ENCODE measurements at regions not wholly inside any gene's neighbourhood (a gene's known extent, or its start where the extent isn't known, plus 50 kb on each side); places are given as distances from the start of the nearest gene placed in this dataset.

- DNase-seq (ENCODE audit: extremely low spot score) = no peak
- no peak for TF ChIP-seq HDGF (IDR thresholded peaks at IDR 0.05; ENCODE audit: borderline replicate concordance)
- TF ChIP-seq ZNF384 (IDR thresholded peaks at IDR 0.05) = no peak
- no peak for TF ChIP-seq TARDBP (IDR thresholded peaks at IDR 0.05)
- no peak for TF ChIP-seq SP1 (IDR thresholded peaks at IDR 0.05)
- no peak for TF ChIP-seq FOXM1 (IDR thresholded peaks at IDR 0.05; ENCODE audit: borderline replicate concordance)
- TF ChIP-seq FOXA1 (IDR thresholded peaks at IDR 0.05) = no peak
- no peak for TF ChIP-seq SUZ12 (IDR thresholded peaks at IDR 0.05)
- TF ChIP-seq ARNT (IDR thresholded peaks at IDR 0.05) = no peak
- no peak for TF ChIP-seq LEF1 (IDR thresholded peaks at IDR 0.05; ENCODE audit: borderline replicate concordance)
- TF ChIP-seq BHLHE40 (IDR thresholded peaks at IDR 0.05; ENCODE audit: borderline replicate concordance) = no peak
- TF ChIP-seq NFRKB (IDR thresholded peaks at IDR 0.05) = no peak
- no peak for TF ChIP-seq PKNOX1 (IDR thresholded peaks at IDR 0.05)
- POLR2A ChIA-PET = no interaction called here
- CTCF ChIA-PET = no interaction called here
Measured at GRCh38 chr14:62429683-62430082, 615.6 kb downstream of the KCNH5 start.

GRCh38 chr14:62431496-62431895 is 613.8 kb downstream of the KCNH5 start:
- ChIA-PET CTCF (interaction anchor here (0.6 kb wide), 1 partner anchor 110 kb away, joined by 3 read pairs; no protein-coding TSS in a partner anchor), POLR2A (no interaction called here)
- TF ChIP-seq ARNT (IDR thresholded peaks at IDR 0.05) (no peak), TARDBP (IDR thresholded peaks at IDR 0.05) (no peak), ZNF384 (IDR thresholded peaks at IDR 0.05) (no peak), BHLHE40 (IDR thresholded peaks at IDR 0.05; ENCODE audit: borderline replicate concordance) (no peak)
- DNase-seq (ENCODE audit: extremely low spot score) = no peak

- DNase-seq (ENCODE audit: extremely low spot score) = no peak
- CTCF ChIA-PET = no interaction called here
- POLR2A ChIA-PET = no interaction called here
- TF ChIP-seq SP1 (IDR thresholded peaks at IDR 0.05) (no peak), TARDBP (IDR thresholded peaks at IDR 0.05) (no peak)
Measured at GRCh38 chr14:62432955-62433354, 612.3 kb downstream of the KCNH5 start.

GRCh38 chr14:62436261-62436660 is 609.0 kb downstream of the KCNH5 start:
- DNase-seq (ENCODE audit: extremely low spot score) = no peak
- TF ChIP-seq CTBP1 (IDR thresholded peaks at IDR 0.05; ENCODE audit: borderline replicate concordance) = no peak
- TF ChIP-seq SUZ12 (IDR thresholded peaks at IDR 0.05) = no peak
- TF ChIP-seq SP1 (IDR thresholded peaks at IDR 0.05) = no peak
- no peak for TF ChIP-seq ARNT (IDR thresholded peaks at IDR 0.05)
- TF ChIP-seq L3MBTL2 (conservative IDR thresholded peaks at IDR 0.05) = no peak
- no peak for TF ChIP-seq LEF1 (IDR thresholded peaks at IDR 0.05; ENCODE audit: borderline replicate concordance)
- TF ChIP-seq TARDBP (IDR thresholded peaks at IDR 0.05) = no peak
- TF ChIP-seq BHLHE40 (IDR thresholded peaks at IDR 0.05; ENCODE audit: borderline replicate concordance) = no peak
- no peak for TF ChIP-seq FOXK2 (IDR thresholded peaks at IDR 0.05)
- POLR2A ChIA-PET = no interaction called here
- CTCF ChIA-PET = no interaction called here

- TF ChIP-seq TARDBP (IDR thresholded peaks at IDR 0.05) (no peak), ARNT (IDR thresholded peaks at IDR 0.05) (no peak), LEF1 (IDR thresholded peaks at IDR 0.05; ENCODE audit: borderline replicate concordance) (no peak), FOXM1 (IDR thresholded peaks at IDR 0.05; ENCODE audit: borderline replicate concordance) (no peak), PKNOX1 (IDR thresholded peaks at IDR 0.05) (no peak), FOXA1 (IDR thresholded peaks at IDR 0.05) (no peak), FOXK2 (IDR thresholded peaks at IDR 0.05) (no peak), HDGF (IDR thresholded peaks at IDR 0.05; ENCODE audit: borderline replicate concordance) (no peak), L3MBTL2 (conservative IDR thresholded peaks at IDR 0.05) (no peak), CTBP1 (IDR thresholded peaks at IDR 0.05; ENCODE audit: borderline replicate concordance) (no peak), ELF4 (IDR thresholded peaks at IDR 0.05) (no peak), NFRKB (IDR thresholded peaks at IDR 0.05) (no peak)
- POLR2A ChIA-PET = no interaction called here
- CTCF ChIA-PET = no interaction called here
- DNase-seq (ENCODE audit: extremely low spot score) = no peak
Measured at GRCh38 chr14:62439210-62439609, 606.0 kb downstream of the KCNH5 start.

- POLR2A ChIA-PET = no interaction called here
- TF ChIP-seq BHLHE40 (IDR thresholded peaks at IDR 0.05; ENCODE audit: borderline replicate concordance) (no peak), SP1 (IDR thresholded peaks at IDR 0.05) (no peak), CTBP1 (IDR thresholded peaks at IDR 0.05; ENCODE audit: borderline replicate concordance) (no peak), FOXM1 (IDR thresholded peaks at IDR 0.05; ENCODE audit: borderline replicate concordance) (no peak), ZNF384 (IDR thresholded peaks at IDR 0.05) (no peak), TARDBP (IDR thresholded peaks at IDR 0.05) (no peak), FOXA1 (IDR thresholded peaks at IDR 0.05) (no peak), HDGF (IDR thresholded peaks at IDR 0.05; ENCODE audit: borderline replicate concordance) (no peak), FOXK2 (IDR thresholded peaks at IDR 0.05) (no peak), ARNT (IDR thresholded peaks at IDR 0.05) (no peak), PKNOX1 (IDR thresholded peaks at IDR 0.05) (no peak), L3MBTL2 (conservative IDR thresholded peaks at IDR 0.05) (no peak), NFRKB (IDR thresholded peaks at IDR 0.05) (no peak), LEF1 (IDR thresholded peaks at IDR 0.05; ENCODE audit: borderline replicate concordance) (no peak), SUZ12 (IDR thresholded peaks at IDR 0.05) (no peak)
- CTCF ChIA-PET = no interaction called here
- DNase-seq (ENCODE audit: extremely low spot score) = no peak
Measured at GRCh38 chr14:62443796-62444195, 601.5 kb downstream of the KCNH5 start.

- ChIA-PET CTCF (no interaction called here), POLR2A (no interaction called here)
- no peak for TF ChIP-seq SP1 (IDR thresholded peaks at IDR 0.05)
- no peak for DNase-seq (ENCODE audit: extremely low spot score)
Measured at GRCh38 chr14:62445570-62445969, 599.7 kb downstream of the KCNH5 start.

Data from HEK293T (cell line).